T-helper 1 cell treated with Interleukin-12 subunit alpha and Interleukin-12 subunit beta and Interleukin-4 antibody, amounts not matched to agents 30 ng/mL and 1 ng/mL, for 36 hours (primary cell): ENCODE measurements at regions not wholly inside any gene's neighbourhood (a gene's known extent, or its start where the extent isn't known, plus 50 kb on each side); places are given as distances from the start of the nearest gene placed in this dataset.
"Not testable (repeated sequence)": the region's sequence is repeated elsewhere in the genome, so short reads cannot be mapped to it uniquely, and the experiment has no call there.

Experiments used
- intact Hi-C: fragments of 100-400 bp; cut with micrococcal nuclease; formaldehyde crosslinking; loops from one replicate; pipeline ENCODE4 v1.15.1; 2024

- intact Hi-C loops: no loop called here
Observed at GRCh38 chr12:83630526-83630925, 943.8 kb downstream of the TMTC2 start.

- intact Hi-C loops: no loop called here
Observed at GRCh38 chr12:83629931-83630330, 943.2 kb downstream of the TMTC2 start.

GRCh38 chr12:83622205-83622604 is 935.5 kb downstream of the TMTC2 start:
- intact Hi-C loops: no loop called here

- intact Hi-C loops: no loop called here
Observed at GRCh38 chr12:83619973-83620372, 933.3 kb downstream of the TMTC2 start.

- intact Hi-C loops: no loop called here
Observed at GRCh38 chr12:83615152-83615551, 928.4 kb downstream of the TMTC2 start.

- intact Hi-C loops: no loop called here
Observed at GRCh38 chr12:83613586-83614110, 926.9 kb downstream of the TMTC2 start.

- intact Hi-C loops: no loop called here
Observed at GRCh38 chr12:83603106-83603505, 916.4 kb downstream of the TMTC2 start.

- intact Hi-C loops: no loop called here
Observed at GRCh38 chr12:83575326-83575725, 888.6 kb downstream of the TMTC2 start.

GRCh38 chr12:83574142-83574541 is 887.4 kb downstream of the TMTC2 start:
- intact Hi-C loops: no loop called here

- intact Hi-C loops: no loop called here
Observed at GRCh38 chr12:83573671-83574070, 887.0 kb downstream of the TMTC2 start.

- intact Hi-C loops: no loop called here
Observed at GRCh38 chr12:83559650-83560049, 872.9 kb downstream of the TMTC2 start.

GRCh38 chr12:83556040-83556439 is 869.3 kb downstream of the TMTC2 start:
- intact Hi-C loops: not testable (repeated sequence)

- intact Hi-C loops: no loop called here
Observed at GRCh38 chr12:83541446-83541845, 854.7 kb downstream of the TMTC2 start.

- intact Hi-C loops: no loop called here
Observed at GRCh38 chr12:83538361-83538965, 851.8 kb downstream of the TMTC2 start.

GRCh38 chr12:83537428-83538053 is 850.8 kb downstream of the TMTC2 start:
- intact Hi-C loops: no loop called here

GRCh38 chr12:83536496-83536895 is 849.8 kb downstream of the TMTC2 start:
- intact Hi-C loops: no loop called here

- intact Hi-C loops: no loop called here
Observed at GRCh38 chr12:83528571-83528970, 841.9 kb downstream of the TMTC2 start.

GRCh38 chr12:83527810-83528209 is 841.1 kb downstream of the TMTC2 start:
- intact Hi-C loops: no loop called here

GRCh38 chr12:83515306-83516026 is 828.8 kb downstream of the TMTC2 start:
- intact Hi-C loops: no loop called here

GRCh38 chr12:83514372-83514771 is 827.7 kb downstream of the TMTC2 start:
- intact Hi-C loops: no loop called here

GRCh38 chr12:83506841-83507240 is 820.1 kb downstream of the TMTC2 start:
- intact Hi-C loops: no loop called here

GRCh38 chr12:83505586-83505985 is 818.9 kb downstream of the TMTC2 start:
- intact Hi-C loops: no loop called here
